Right lobe of liver (tissue), 6 donors: ENCODE measurements at regions not wholly inside any gene's neighbourhood (a gene's known extent, or its start where the extent isn't known, plus 50 kb on each side); places are given as distances from the start of the nearest gene placed in this dataset.

ENCODE experiments used
- ATAC-seq, 4 donors: fragments of 200-7000 bp; cut with Tn5 transposase; one replicate each; pipeline ENCODE4 v1.9.1; 2020; ENCODE audit warnings: mild to moderate bottlenecking in 4 of 4, moderate library complexity in 4 of 4
- DNase-seq, 3 donors: peaks; one replicate each; pipeline ENCODE4 v3.0.0-alpha.2; 2020
- H3K27ac ChIP-seq, 3 donors: fragments of 200-600 bp; one replicate each; pipeline ENCODE4 v1.8.0; 2022
- H3K27me3 ChIP-seq, 2 donors: fragments of 200-600 bp; one replicate each; pipeline ENCODE4 v1.8.0; 2022
- H3K36me3 ChIP-seq, 4 donors: fragments of 200-600 bp; sonication (generic) in 1 of 4; one replicate each; pipeline versions ENCODE4 v1.5.1 to v1.8.0; 2017 to 2022; ENCODE audit warnings: control low read depth in 1 of 4
- H3K4me1 ChIP-seq, 4 donors: fragments of 200-600 bp; sonication (generic) in 1 of 4; one replicate each; pipeline versions ENCODE4 v1.5.1 to v1.8.0; 2017 to 2022; ENCODE audit warnings: control low read depth in 1 of 4
- H3K4me3 ChIP-seq, 3 donors: fragments of 200-600 bp; one replicate each; pipeline ENCODE4 v1.8.0; 2022
- H3K9me3 ChIP-seq, 4 donors: fragments of 200-600 bp; sonication (generic) in 1 of 4; one replicate each; pipeline versions ENCODE4 v1.5.1 to v1.8.0; 2017 to 2022; ENCODE audit warnings: control low read depth in 1 of 4
- CTCF ChIP-seq, 4 donors: fragments of 200-600 bp in 3 of 4; fragments of 450-650 bp in 1 of 4; IDR thresholded peaks; one replicate each; pipeline versions ENCODE4 v1.5.1 to v1.8.0; 2016 to 2022; ENCODE audit warnings: antibody characterized with exemption in 4 of 4, mild to moderate bottlenecking in 2 of 4
- POLR2A ChIP-seq: fragments of 450-650 bp; IDR thresholded peaks from one replicate; pipeline ENCODE4 v1.6.1; 2017; ENCODE audit warnings: antibody characterized with exemption, mild to moderate bottlenecking
- WGBS: methylation state at CpG from one replicate; pipeline ENCODE4 v1.1.6; 2018; ENCODE audit warnings: low coverage, low lambda C conversion rate; ENCODE audit not compliant: insufficient coverage; ENCODE audit errors: missing lambda C conversion rate; 5-methylcytosine and 5-hydroxymethylcytosine counted together
- intact Hi-C, 2 donors: fragments of 100-400 bp; cut with DNase I; formaldehyde crosslinking; loops; one replicate each; pipeline versions ENCODE4 v1.11.2 to v1.14.1; 2022
- donor health status: DM: no; HTN: yes; CAD: no.
- donor health status: DM: no; HTN: no; CAD: no.
- donor health status: DM: no; HTN: no; CAD: no.
- donor health status: DM: no; HTN: yes; CAD: no.
- donor health status: DM: no; HTN: yes; CAD: no.

- DNase-seq (no peak), ATAC-seq (no peak)
- intact Hi-C loops, result no loop called here
- H3K27me3 ChIP-seq, result no peaks in the 10 kb centered on the region
- no peaks in the 10 kb centered on the region for H3K9me3 ChIP-seq
- TF ChIP-seq POLR2A (no peak), CTCF (IDR thresholded peaks at IDR 0.05) (no peak)
- no peaks in the 10 kb centered on the region for H3K36me3 ChIP-seq
- no peak overlapping the region for H3K27ac ChIP-seq
- no peaks in the 10 kb centered on the region for H3K4me1 ChIP-seq
- WGBS, result 39% methylated on average over 4 of the region's 4 CpGs
- no peak overlapping the region for H3K4me3 ChIP-seq
These were observed 624.4 kb upstream of the SOX11 start for GRCh38 chr2:5067816-5068215.

- 29% methylated on average over 5 of the region's 5 CpGs for WGBS
- no peak for ATAC-seq
- Histone ChIP-seq H3K4me3 (no peak overlapping the region), H3K9me3 (no peaks in the 10 kb centered on the region), H3K4me1 (no peaks in the 10 kb centered on the region), H3K36me3 (no peaks in the 10 kb centered on the region), H3K27ac (no peak overlapping the region), H3K27me3 (no peaks in the 10 kb centered on the region)
- DNase-seq, result no peak
- intact Hi-C loops, result no loop called here
- TF ChIP-seq POLR2A, result no peak
- TF ChIP-seq CTCF (IDR thresholded peaks at IDR 0.05), result no peak
These were observed 621.9 kb upstream of the SOX11 start for GRCh38 chr2:5070257-5070656.

- WGBS, result 10% methylated on average over 5 of the region's 5 CpGs
- ATAC-seq, result no peak
- intact Hi-C loops, result no loop called here
These were observed 617.5 kb upstream of the SOX11 start for GRCh38 chr2:5074733-5075132.

GRCh38 chr2:5076599-5076998 is 615.6 kb upstream of the SOX11 start:
- H3K4me1 ChIP-seq, result no peaks in the 10 kb centered on the region
- no peaks in the 10 kb centered on the region for H3K9me3 ChIP-seq
- no peaks in the 10 kb centered on the region for H3K27me3 ChIP-seq
- H3K4me3 ChIP-seq, result no peak overlapping the region
- 37% methylated on average over 3 of the region's 3 CpGs for WGBS
- H3K27ac ChIP-seq, result no peak overlapping the region
- no peak for ATAC-seq
- no peak for DNase-seq
- H3K36me3 ChIP-seq, result no peaks in the 10 kb centered on the region
- no peak for TF ChIP-seq CTCF (IDR thresholded peaks at IDR 0.05)
- no peak for TF ChIP-seq POLR2A
- intact Hi-C loops, result no loop called here

More at GRCh38 chr2:5074733-5075132, 617.5 kb upstream of the SOX11 start:
- DNase-seq, result no peak
- Histone ChIP-seq H3K9me3 (no peaks in the 10 kb centered on the region), H3K27ac (no peak overlapping the region), H3K27me3 (no peaks in the 10 kb centered on the region), H3K4me1 (no peaks in the 10 kb centered on the region), H3K4me3 (no peak overlapping the region), H3K36me3 (no peaks in the 10 kb centered on the region)
- TF ChIP-seq CTCF (IDR thresholded peaks at IDR 0.05) (no peak), POLR2A (no peak)

GRCh38 chr2:5077479-5078089 is 614.6 kb upstream of the SOX11 start:
- TF ChIP-seq POLR2A (no peak), CTCF (IDR thresholded peaks at IDR 0.05) (no peak)
- Histone ChIP-seq H3K27me3 (no peaks in the 10 kb centered on the region), H3K9me3 (no peaks in the 10 kb centered on the region), H3K4me3 (no peak overlapping the region), H3K36me3 (no peaks in the 10 kb centered on the region), H3K4me1 (no peaks in the 10 kb centered on the region), H3K27ac (no peak overlapping the region)
- WGBS, result 31% methylated on average over 3 of the region's 4 CpGs
- ATAC-seq, result no peak
- intact Hi-C loops, result no loop called here
- no peak for DNase-seq
